Trophoblast cell (in vitro differentiated cells and primary cell): ENCODE measurements at regions not wholly inside any gene's neighbourhood (a gene's known extent, or its start where the extent isn't known, plus 50 kb on each side); places are given as distances from the start of the nearest gene placed in this dataset.
A peak's percentile ranks its signal among the peaks of the same experiment; 100 is the strongest.

Experiments used
- DNase-seq, 2 donors: peaks; one replicate each; pipeline ENCODE4 v3.0.0-alpha.2; 2016
- H2AFZ ChIP-seq: 2 replicates; pipeline ENCODE4 v1.6.1; 2013; ENCODE audit warnings: low read length, moderate library complexity, mild to moderate bottlenecking; ENCODE audit not compliant: insufficient read depth, poor library complexity
- H2AK5ac ChIP-seq: 2 replicates; pipeline ENCODE4 v1.6.1; 2013; ENCODE audit warnings: mild to moderate bottlenecking, low read length
- H2BK120ac ChIP-seq: 2 replicates; pipeline ENCODE4 v1.6.1; 2013; ENCODE audit warnings: low read length, mild to moderate bottlenecking, moderate library complexity; ENCODE audit not compliant: insufficient read depth, poor library complexity
- H2BK12ac ChIP-seq: 2 replicates; pipeline ENCODE4 v1.6.1; 2013; ENCODE audit warnings: mild to moderate bottlenecking, low read length, moderate library complexity
- H2BK5ac ChIP-seq: 2 replicates; pipeline ENCODE4 v1.6.1; 2013; ENCODE audit warnings: low read length, low read depth, moderate library complexity, mild to moderate bottlenecking; ENCODE audit not compliant: poor library complexity
- H3K14ac ChIP-seq: 2 replicates; pipeline ENCODE4 v1.6.1; 2013; ENCODE audit warnings: mild to moderate bottlenecking, low read length
- H3K18ac ChIP-seq: 2 replicates; pipeline ENCODE4 v1.6.1; 2013; ENCODE audit warnings: mild to moderate bottlenecking, low read length
- H3K23ac ChIP-seq: 2 replicates; pipeline ENCODE4 v1.6.1; 2013; ENCODE audit warnings: low read length
- H3K27ac ChIP-seq: 2 replicates; pipeline ENCODE4 v1.5.1; 2013; ENCODE audit warnings: low read depth, mild to moderate bottlenecking, inconsistent platforms, low read length, moderate library complexity
- H3K27me3 ChIP-seq: 2 replicates; pipeline ENCODE4 v1.6.1; 2013; ENCODE audit warnings: inconsistent platforms, mild to moderate bottlenecking, low read length, moderate library complexity; ENCODE audit not compliant: insufficient read depth
- H3K36me3 ChIP-seq, 2 experiments: 1 replicate in 1 of 2; 2 replicates in 1 of 2; pipeline ENCODE4 v1.6.1; 2013; ENCODE audit warnings: low read length in 2 of 2, mild to moderate bottlenecking in 2 of 2, moderate library complexity in 1 of 2; ENCODE audit not compliant: insufficient read depth in 2 of 2, control insufficient read depth in 1 of 2
- H3K4ac ChIP-seq: 2 replicates; pipeline ENCODE4 v1.6.1; 2013; ENCODE audit warnings: low read depth, mild to moderate bottlenecking, low read length, moderate library complexity
- H3K4me1 ChIP-seq, 2 experiments: 1 replicate in 1 of 2; 2 replicates in 1 of 2; pipeline ENCODE4 v1.6.1; 2013; ENCODE audit warnings: low read length in 2 of 2, mild to moderate bottlenecking in 2 of 2, moderate library complexity in 1 of 2; ENCODE audit not compliant: insufficient read depth in 2 of 2, control insufficient read depth in 1 of 2
- H3K4me2 ChIP-seq: 2 replicates; pipeline ENCODE4 v1.6.1; 2013; ENCODE audit warnings: inconsistent platforms, mild to moderate bottlenecking, low read length, moderate library complexity
- H3K4me3 ChIP-seq: 2 replicates; pipeline ENCODE4 v1.5.1; 2013; ENCODE audit warnings: mild to moderate bottlenecking, low read depth, low read length, inconsistent platforms
- H3K79me1 ChIP-seq: one replicate; pipeline ENCODE4 v1.6.1; 2013; ENCODE audit warnings: low read length
- H3K79me2 ChIP-seq: 2 replicates; pipeline ENCODE4 v1.6.1; 2013; ENCODE audit warnings: low read length, mild to moderate bottlenecking; ENCODE audit not compliant: control insufficient read depth, insufficient read depth, poor library complexity
- H3K9ac ChIP-seq: 2 replicates; pipeline ENCODE4 v1.6.1; 2013; ENCODE audit warnings: mild to moderate bottlenecking, low read length
- H3K9me3 ChIP-seq: 2 replicates; pipeline ENCODE4 v1.6.1; 2013; ENCODE audit warnings: low read depth, mild to moderate bottlenecking, control low read depth, inconsistent platforms, low read length; ENCODE audit not compliant: insufficient read depth
- H4K12ac ChIP-seq: 2 replicates; pipeline ENCODE4 v1.6.1; 2013; ENCODE audit warnings: low read depth, mild to moderate bottlenecking, low read length, moderate library complexity
- H4K8ac ChIP-seq: 2 replicates; pipeline ENCODE4 v1.6.1; 2013; ENCODE audit warnings: low read depth, mild to moderate bottlenecking, low read length, moderate library complexity
- H4K91ac ChIP-seq: one replicate; pipeline ENCODE4 v1.6.1; 2013; ENCODE audit warnings: low read depth, mild to moderate bottlenecking, low read length, moderate library complexity
- WGBS: extraction: QIAGEN DNeasy Blood & Tissue Kit; methylation state at CpG from one replicate; pipeline ENCODE4 v1.1.7; 2013; ENCODE audit warnings: missing lambda C conversion rate; ENCODE audit not compliant: insufficient read length, insufficient coverage; ENCODE audit errors: extremely low coverage; 5-methylcytosine and 5-hydroxymethylcytosine counted together

DNA sequence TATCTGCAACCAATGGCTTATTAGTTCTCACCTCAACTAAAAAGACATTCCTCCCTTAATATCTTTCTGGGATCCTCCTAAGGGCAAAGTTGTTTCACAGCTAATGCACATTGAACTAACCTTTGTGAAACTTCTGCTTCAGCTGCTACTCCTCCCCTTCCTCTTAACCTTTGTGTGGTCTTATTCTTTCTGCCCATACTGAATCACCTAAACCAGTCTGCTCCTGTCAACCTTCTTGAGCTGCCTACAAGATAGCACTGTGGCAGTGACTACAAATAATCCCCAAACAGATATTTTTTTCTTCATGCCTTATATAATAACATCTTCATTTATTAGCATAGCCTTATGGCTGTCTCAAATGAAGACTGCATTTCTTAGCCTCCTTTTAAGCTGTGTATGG, 1077.4 kb upstream of the ATXN7L3B start:
- Histone ChIP-seq H3K36me3 (no peaks in the 10 kb centered on the region), H3K14ac (no peak overlapping the region), H2AK5ac (no peak overlapping the region), H3K79me2 (no peaks in the 10 kb centered on the region), H3K4me3 (no peak overlapping the region), H2AFZ (no peak overlapping the region), H3K18ac (no peak overlapping the region), H3K27ac (no peak overlapping the region), H3K9me3 (no peaks in the 10 kb centered on the region), H3K27me3 (no peaks in the 10 kb centered on the region), H3K4me1 (peaks cover under 1 to 1% of the 10 kb centered on the region in 2 experiments), H4K12ac (no peak overlapping the region), H3K9ac (no peak overlapping the region), H4K8ac (no peak overlapping the region), H2BK5ac (no peak overlapping the region), H2BK120ac (no peak overlapping the region), H3K4ac (no peak overlapping the region), H4K91ac (no peak overlapping the region), H3K23ac (no peak overlapping the region), H3K79me1 (no peaks in the 10 kb centered on the region), H2BK12ac (no peak overlapping the region), H3K4me2 (no peak overlapping the region)
- no peak for DNase-seq

GRCh38 chr12:73465106-73465505, 1072.5 kb upstream of the ATXN7L3B start:
- no peak overlapping the region for H3K4ac ChIP-seq
- no peaks in the 10 kb centered on the region for H3K79me1 ChIP-seq
- no peak overlapping the region for H2AFZ ChIP-seq
- no peak overlapping the region for H4K8ac ChIP-seq
- DNase-seq, result no peak
- no peak overlapping the region for H2BK5ac ChIP-seq
- no peak overlapping the region for H3K4me2 ChIP-seq
- no peak overlapping the region for H4K12ac ChIP-seq
- no peak overlapping the region for H3K27ac ChIP-seq
- no peaks in the 10 kb centered on the region for H3K9me3 ChIP-seq
- no peak overlapping the region for H3K23ac ChIP-seq
- no peaks in the 10 kb centered on the region for H3K27me3 ChIP-seq
- H3K4me3 ChIP-seq, result no peak overlapping the region
- H2BK120ac ChIP-seq, result no peak overlapping the region
- WGBS, result no CpG with 5 or more reads among the region's 4 CpGs
- H3K18ac ChIP-seq, result no peak overlapping the region
- no peaks in the 10 kb centered on the region for H3K36me3 ChIP-seq
- H3K14ac ChIP-seq, result no peak overlapping the region
- no peak overlapping the region for H3K9ac ChIP-seq
- H3K4me1 ChIP-seq, result peaks cover 2 to 3% of the 10 kb centered on the region in 2 experiments
- no peak overlapping the region for H4K91ac ChIP-seq
- H3K79me2 ChIP-seq, result no peaks in the 10 kb centered on the region
- H2AK5ac ChIP-seq, result no peak overlapping the region
- H2BK12ac ChIP-seq, result no peak overlapping the region

DNA sequence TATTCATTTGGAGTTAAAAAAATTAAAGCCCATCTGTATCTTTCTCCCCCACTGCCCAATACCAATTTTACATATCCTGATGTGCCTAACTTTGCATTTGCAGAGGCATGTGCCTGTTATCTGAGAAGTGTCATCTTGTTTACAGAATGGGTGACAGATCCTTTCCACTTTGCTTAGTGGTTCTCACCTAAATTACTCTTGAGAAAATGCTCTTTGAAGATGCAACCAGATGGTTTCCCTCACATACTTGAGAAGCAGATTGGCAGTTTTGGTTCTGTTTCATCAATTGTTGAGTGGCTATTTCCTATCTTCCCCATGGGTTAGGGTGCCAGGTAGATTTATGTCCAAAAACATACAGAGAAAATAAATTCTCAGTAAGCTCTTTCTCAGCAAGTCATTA, 1051.4 kb upstream of the ATXN7L3B start:
- Histone ChIP-seq H2BK120ac (no peak overlapping the region), H3K27me3 (no peaks in the 10 kb centered on the region), H3K27ac (no peak overlapping the region), H3K23ac (no peak overlapping the region), H3K14ac (no peak overlapping the region), H3K79me1 (no peaks in the 10 kb centered on the region), H2BK5ac (no peak overlapping the region), H3K36me3 (no peaks in the 10 kb centered on the region), H3K9ac (no peak overlapping the region), H3K4me2 (no peak overlapping the region), H3K18ac (no peak overlapping the region), H4K12ac (no peak overlapping the region), H3K4me1 (no peaks in the 10 kb centered on the region), H2AFZ (no peak overlapping the region), H4K91ac (no peak overlapping the region), H3K79me2 (no peaks in the 10 kb centered on the region), H3K9me3 (no peaks in the 10 kb centered on the region), H3K4ac (no peak overlapping the region), H4K8ac (no peak overlapping the region), H3K4me3 (no peak overlapping the region), H2AK5ac (no peak overlapping the region), H2BK12ac (no peak overlapping the region)
- no peak for DNase-seq

GRCh38 chr12:73506611-73507010, 1031.0 kb upstream of the ATXN7L3B start:
- no peak overlapping the region for H2AK5ac ChIP-seq
- no peak overlapping the region for H3K14ac ChIP-seq
- no peaks in the 10 kb centered on the region for H3K79me1 ChIP-seq
- H3K18ac ChIP-seq, result no peak overlapping the region
- no peak overlapping the region for H4K12ac ChIP-seq
- no peak for DNase-seq
- peaks cover 1% of the 10 kb centered on the region for H3K9me3 ChIP-seq
- H2AFZ ChIP-seq, result no peak overlapping the region
- H3K4ac ChIP-seq, result no peak overlapping the region
- no peaks in the 10 kb centered on the region for H3K27me3 ChIP-seq
- no peak overlapping the region for H2BK12ac ChIP-seq
- H4K8ac ChIP-seq, result no peak overlapping the region
- H3K4me2 ChIP-seq, result no peak overlapping the region
- H3K23ac ChIP-seq, result no peak overlapping the region
- no CpG with 5 or more reads among the region's 1 CpG for WGBS
- H3K4me3 ChIP-seq, result no peak overlapping the region
- H3K79me2 ChIP-seq, result no peaks in the 10 kb centered on the region
- no peak overlapping the region for H3K27ac ChIP-seq
- H3K9ac ChIP-seq, result no peak overlapping the region
- H2BK5ac ChIP-seq, result no peak overlapping the region
- H3K36me3 ChIP-seq, result peaks cover 0 to 2% of the 10 kb centered on the region in 2 experiments
- H3K4me1 ChIP-seq, result no peaks in the 10 kb centered on the region
- H4K91ac ChIP-seq, result no peak overlapping the region
- no peak overlapping the region for H2BK120ac ChIP-seq

DNA sequence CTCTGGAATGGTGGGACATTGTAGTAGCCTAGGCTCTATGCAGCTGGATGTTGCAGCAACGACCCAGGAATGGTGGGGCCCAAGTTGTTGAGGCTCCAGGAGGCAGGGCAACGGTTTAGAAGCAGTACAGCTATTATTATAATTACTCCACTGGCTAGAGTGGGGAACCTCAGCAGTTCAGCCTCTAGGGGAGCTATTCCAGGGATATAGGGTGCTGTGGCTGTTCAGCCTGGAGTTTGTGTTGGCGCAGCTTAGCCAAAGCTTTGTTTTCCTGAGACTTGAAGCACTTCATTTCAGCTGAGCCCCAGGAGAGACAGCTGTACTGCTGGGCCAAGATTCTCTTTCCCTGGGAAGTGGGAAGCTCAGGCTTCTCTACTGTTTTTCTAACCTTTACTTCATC, 1023.0 kb upstream of the ATXN7L3B start:
- Histone ChIP-seq H3K79me2 (no peaks in the 10 kb centered on the region), H2BK5ac (no peak overlapping the region)
- WGBS, result no CpG with 5 or more reads among the region's 3 CpGs

More for the DNA sequence above, 1023.0 kb upstream of the ATXN7L3B start:
- H2BK12ac ChIP-seq, result no peak overlapping the region
- H3K18ac ChIP-seq, result no peak overlapping the region
- no peak overlapping the region for H4K91ac ChIP-seq
- H3K4me3 ChIP-seq, result no peak overlapping the region
- H3K14ac ChIP-seq, result no peak overlapping the region
- H3K4me1 ChIP-seq, result no peaks in the 10 kb centered on the region
- no peak overlapping the region for H3K4ac ChIP-seq
- peak in 1 of 2 donors; percentile 1 for DNase-seq
- H3K79me1 ChIP-seq, result no peaks in the 10 kb centered on the region
- no peaks in the 10 kb centered on the region for H3K9me3 ChIP-seq
- no peaks in the 10 kb centered on the region for H3K27me3 ChIP-seq
- H3K36me3 ChIP-seq, result no peaks in the 10 kb centered on the region
- H2AK5ac ChIP-seq, result no peak overlapping the region
- no peak overlapping the region for H2BK120ac ChIP-seq
- H3K27ac ChIP-seq, result no peak overlapping the region
- no peak overlapping the region for H3K4me2 ChIP-seq
- H2AFZ ChIP-seq, result no peak overlapping the region
- H3K23ac ChIP-seq, result no peak overlapping the region
- H3K9ac ChIP-seq, result no peak overlapping the region
- H4K12ac ChIP-seq, result no peak overlapping the region
- H4K8ac ChIP-seq, result no peak overlapping the region
